GM12874 (cell line): ENCODE measurements at regions not wholly inside any gene's neighbourhood (a gene's known extent, or its start where the extent isn't known, plus 50 kb on each side); places are given as distances from the start of the nearest gene placed in this dataset.

Experiments used
- TF ChIP-seq, protein P1 (sequence below): IDR thresholded peaks from 2 replicates; pipeline ENCODE4 v1.5.1; 2011; ENCODE audit warnings: low read depth, mild to moderate bottlenecking, control low read depth, low read length, moderate library complexity; ENCODE audit not compliant: insufficient read depth

DNA sequence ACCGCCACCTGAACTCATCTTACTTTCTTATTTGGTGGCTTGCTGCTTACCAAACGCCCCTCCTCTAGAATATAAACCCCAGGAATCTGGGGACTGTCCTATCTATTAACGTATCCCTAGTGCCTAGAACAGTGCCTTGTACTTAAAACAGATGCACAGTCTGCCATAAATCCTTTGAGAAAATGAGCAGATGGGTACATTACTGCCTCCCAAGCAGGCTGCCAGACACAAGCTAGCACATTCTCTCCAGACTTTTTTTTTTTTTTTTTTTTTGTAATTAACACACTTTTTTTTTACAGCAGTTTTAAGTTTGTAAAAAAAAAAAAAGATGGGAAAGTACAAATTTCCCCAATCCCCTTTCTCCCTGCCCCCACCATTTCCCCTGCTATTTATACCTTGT lies 57.3 kb upstream of the RPL38 start:
- TF ChIP-seq, protein P1, sequence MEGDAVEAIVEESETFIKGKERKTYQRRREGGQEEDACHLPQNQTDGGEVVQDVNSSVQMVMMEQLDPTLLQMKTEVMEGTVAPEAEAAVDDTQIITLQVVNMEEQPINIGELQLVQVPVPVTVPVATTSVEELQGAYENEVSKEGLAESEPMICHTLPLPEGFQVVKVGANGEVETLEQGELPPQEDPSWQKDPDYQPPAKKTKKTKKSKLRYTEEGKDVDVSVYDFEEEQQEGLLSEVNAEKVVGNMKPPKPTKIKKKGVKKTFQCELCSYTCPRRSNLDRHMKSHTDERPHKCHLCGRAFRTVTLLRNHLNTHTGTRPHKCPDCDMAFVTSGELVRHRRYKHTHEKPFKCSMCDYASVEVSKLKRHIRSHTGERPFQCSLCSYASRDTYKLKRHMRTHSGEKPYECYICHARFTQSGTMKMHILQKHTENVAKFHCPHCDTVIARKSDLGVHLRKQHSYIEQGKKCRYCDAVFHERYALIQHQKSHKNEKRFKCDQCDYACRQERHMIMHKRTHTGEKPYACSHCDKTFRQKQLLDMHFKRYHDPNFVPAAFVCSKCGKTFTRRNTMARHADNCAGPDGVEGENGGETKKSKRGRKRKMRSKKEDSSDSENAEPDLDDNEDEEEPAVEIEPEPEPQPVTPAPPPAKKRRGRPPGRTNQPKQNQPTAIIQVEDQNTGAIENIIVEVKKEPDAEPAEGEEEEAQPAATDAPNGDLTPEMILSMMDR, result no peak

DNA sequence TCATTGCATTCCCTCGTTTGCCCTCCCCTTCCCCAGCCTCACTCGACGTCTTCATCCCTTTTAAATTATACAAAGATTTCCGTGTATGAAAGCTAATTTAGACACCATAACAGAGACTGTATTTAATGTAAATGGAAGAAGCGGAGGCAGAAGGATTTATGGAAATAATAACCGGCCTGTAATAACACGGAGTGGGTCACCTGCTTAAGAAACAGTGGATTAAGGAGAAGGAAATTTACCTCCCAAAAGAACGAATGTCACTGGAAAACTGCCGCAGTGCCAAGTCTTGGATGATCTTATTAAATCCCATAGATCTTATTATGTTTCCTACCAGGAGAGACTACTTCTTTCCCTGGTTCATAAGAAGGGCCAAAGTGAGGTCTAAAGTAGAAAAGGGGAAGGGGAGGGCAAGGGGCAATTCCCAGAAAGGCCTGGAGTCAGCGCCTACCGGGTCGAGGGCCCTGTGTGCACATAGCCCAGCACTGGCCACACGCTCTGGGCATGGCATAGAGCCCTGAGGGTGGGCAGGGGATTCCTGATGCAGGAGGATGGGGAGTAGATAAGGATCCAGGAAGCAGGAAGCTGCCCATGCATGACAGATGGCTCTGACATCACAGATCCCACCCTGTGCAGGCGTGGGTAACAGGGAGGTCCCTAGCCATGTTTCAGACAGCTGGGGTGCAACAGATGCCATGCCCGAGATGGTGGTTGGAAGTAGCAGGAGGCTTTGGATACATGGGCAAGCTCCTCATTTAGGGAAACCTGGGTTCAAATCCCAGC lies 56.2 kb upstream of the RPL38 start:
- TF ChIP-seq, protein P1, result no peak

DNA sequence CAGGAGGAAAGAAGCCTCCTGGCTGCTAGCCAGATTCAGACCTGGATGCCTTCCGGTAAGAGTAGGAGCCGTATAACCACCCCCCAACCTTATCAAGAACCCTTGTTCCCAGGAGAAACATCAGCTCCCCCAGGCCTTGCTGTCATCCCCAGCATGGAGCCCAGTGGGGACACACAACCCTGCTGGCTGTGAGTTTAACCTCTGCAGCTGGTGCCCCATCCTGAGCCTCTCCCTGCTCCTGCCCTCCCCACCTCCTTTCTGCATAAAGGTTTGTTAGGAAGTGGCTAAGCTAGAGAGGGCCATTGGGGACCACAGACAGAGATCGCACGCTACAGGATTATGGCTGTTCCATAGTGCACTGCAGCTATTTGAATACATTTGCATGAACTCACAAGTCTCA lies 55.5 kb upstream of the RPL38 start:
- TF ChIP-seq, protein P1, result no peak

DNA sequence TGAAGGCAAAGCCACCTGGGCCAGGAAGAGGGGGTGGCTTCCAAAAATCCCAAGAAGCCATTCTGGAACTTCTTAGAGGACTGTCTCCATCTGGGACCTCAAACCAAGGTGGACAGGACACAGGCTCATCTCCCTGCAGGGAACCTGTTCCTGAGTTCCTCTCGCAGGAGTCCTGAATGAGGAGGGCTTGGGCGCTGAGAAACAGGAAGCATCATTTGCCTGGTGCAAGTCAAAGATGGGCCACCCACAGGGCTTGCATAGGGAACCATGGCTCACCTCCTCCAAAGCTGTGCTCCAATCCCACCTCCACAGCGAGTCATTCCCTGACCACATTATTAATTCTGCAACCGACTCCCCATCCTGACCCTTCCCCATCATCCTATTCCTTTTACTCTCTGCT lies 55.0 kb upstream of the RPL38 start:
- TF ChIP-seq, protein P1, result no peak

DNA sequence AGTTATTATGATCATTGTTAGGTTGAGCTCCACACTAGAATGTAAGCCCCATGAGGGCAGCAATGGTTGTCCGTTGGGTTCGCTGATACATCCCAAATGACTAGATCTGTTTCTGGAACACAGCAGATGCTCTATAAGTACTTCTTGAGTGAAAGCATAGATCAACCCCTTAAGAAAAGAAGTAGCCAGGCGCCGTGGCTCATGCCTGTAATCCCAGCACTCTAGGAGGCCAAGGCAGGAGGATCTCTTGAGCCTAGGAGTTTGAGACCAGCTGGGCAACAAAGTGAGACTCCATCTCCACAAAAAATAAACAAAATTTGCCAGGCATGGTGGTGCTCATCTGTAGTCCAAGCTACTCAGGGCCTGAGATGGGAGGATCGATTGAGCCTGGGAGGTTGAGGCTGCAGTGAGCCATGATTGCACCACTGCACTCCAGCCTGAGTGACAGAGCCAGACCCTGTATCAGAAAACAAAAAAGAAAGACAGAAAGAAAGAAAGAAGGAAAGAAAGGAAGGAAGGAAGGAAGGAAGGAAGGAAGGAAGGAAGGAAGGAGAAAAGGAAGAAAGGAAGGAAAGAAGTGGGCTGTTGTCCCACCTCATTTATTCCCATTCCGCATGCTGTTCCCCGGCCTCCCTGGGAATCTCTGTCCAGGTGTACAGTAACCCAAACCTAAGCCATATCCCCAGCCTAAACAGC lies 54.4 kb upstream of the RPL38 start:
- TF ChIP-seq, protein P1, result no peak

DNA sequence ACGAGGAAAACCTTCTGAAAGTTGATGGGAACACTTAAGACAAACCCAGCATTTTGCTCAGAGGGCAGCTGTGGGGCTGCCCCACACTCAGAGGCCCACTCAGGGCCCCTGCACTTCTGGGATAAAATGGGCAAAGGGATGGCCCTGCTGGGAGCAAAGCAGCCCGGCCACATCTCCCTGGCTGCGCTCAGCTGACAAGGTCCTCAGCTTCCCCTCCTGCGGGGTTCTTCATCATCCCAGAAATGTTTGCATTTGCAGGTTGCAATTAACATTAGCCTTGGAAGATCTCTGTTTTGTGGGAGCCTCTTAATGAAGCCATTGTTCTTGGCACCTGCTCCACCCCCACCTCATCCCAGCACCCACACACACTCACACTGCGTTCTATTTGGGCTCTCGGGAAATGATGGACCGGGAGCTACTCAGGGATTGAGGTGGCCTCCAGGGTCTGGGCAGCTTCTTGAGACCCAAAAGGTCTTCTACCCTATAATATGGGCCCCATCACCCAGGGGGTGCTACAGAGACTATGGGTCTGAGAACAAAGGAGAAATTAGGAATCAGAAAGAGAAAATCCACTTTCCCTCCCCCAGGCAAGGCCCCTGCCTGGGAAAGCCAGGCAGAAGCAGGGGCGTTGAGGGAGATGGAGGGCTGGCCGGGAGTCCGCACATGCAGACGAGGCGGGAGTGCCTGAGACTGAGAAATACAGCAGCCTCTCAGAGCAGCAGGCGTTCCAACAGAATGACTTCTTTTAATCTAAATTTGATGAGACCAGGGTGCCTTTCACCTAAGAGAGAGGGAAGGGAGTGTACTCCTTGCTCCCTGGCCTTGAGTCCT lies 53.7 kb upstream of the RPL38 start:
- TF ChIP-seq, protein P1, result no peak

DNA sequence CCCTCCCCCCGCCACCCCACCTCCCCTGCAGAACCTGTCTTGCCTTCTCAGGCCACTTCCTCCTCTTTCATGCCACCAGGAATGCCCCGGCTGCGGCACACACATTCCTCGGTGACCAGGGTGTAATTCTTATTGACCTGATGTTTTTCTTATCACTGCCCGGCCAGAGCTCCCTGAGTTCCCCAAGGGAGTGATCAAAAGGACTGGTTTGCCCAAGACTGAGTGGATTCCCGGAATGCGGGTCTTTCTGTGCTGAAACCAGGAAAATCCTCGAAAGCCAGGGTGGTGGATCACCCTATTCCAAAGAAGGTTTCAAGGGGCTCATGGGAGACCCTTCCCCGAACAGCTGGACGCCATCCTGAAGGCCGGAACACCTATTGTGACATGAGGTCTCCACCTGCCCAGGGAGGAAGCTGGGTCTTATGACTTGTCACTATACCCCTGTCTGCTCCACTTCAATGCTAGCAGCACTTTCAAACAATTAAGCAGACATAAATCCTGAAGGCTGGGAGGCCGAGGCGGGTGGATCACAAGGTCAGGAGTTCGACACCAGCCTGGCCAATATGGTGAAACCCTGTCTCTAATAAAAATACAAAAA lies 53.0 kb upstream of the RPL38 start:
- TF ChIP-seq, protein P1, result no peak
